Vagina (tissue), 2 donors: ENCODE measurements at regions not wholly inside any gene's neighbourhood (a gene's known extent, or its start where the extent isn't known, plus 50 kb on each side); places are given as distances from the start of the nearest gene placed in this dataset.

Experiments
- POLR2A ChIP-seq, 2 donors: fragments of 450-650 bp; IDR thresholded peaks; one replicate each; pipeline ENCODE4 v1.6.1; 2017; ENCODE audit warnings: antibody characterized with exemption in 2 of 2, mild to moderate bottlenecking in 2 of 2, moderate library complexity in 2 of 2
- POLR2AphosphoS5 ChIP-seq, 2 donors: sonication (generic); formaldehyde crosslinking; IDR thresholded peaks; one replicate each; pipeline ENCODE4 v1.9.0; 2017; ENCODE audit warnings: antibody characterized with exemption in 2 of 2, mild to moderate bottlenecking in 2 of 2, low read depth in 1 of 2; ENCODE audit not compliant: insufficient read depth in 1 of 2
- TF ChIP-seq, protein P1 (sequence below), 3 experiments: fragments of 450-650 bp in 2 of 3; fragments of 200-600 bp in 1 of 3; sonication (generic) in 1 of 3; IDR thresholded peaks; one replicate each; pipeline ENCODE4 v1.5.1; 2017 to 2019; ENCODE audit warnings: antibody characterized with exemption in 3 of 3, mild to moderate bottlenecking in 2 of 3, moderate library complexity in 2 of 3

- peak in 1 of 2 donors; percentile 36 for TF ChIP-seq POLR2AphosphoS5 (IDR thresholded peaks at IDR 0.05; ENCODE audit: insufficient read depth in 1 of 2, low read depth in 1 of 2)
- no peak for TF ChIP-seq POLR2A (IDR thresholded peaks at IDR 0.05)
- TF ChIP-seq, protein P1, sequence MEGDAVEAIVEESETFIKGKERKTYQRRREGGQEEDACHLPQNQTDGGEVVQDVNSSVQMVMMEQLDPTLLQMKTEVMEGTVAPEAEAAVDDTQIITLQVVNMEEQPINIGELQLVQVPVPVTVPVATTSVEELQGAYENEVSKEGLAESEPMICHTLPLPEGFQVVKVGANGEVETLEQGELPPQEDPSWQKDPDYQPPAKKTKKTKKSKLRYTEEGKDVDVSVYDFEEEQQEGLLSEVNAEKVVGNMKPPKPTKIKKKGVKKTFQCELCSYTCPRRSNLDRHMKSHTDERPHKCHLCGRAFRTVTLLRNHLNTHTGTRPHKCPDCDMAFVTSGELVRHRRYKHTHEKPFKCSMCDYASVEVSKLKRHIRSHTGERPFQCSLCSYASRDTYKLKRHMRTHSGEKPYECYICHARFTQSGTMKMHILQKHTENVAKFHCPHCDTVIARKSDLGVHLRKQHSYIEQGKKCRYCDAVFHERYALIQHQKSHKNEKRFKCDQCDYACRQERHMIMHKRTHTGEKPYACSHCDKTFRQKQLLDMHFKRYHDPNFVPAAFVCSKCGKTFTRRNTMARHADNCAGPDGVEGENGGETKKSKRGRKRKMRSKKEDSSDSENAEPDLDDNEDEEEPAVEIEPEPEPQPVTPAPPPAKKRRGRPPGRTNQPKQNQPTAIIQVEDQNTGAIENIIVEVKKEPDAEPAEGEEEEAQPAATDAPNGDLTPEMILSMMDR (IDR thresholded peaks at IDR 0.05): no peak
These were observed 329.3 kb downstream of the PIK3R1 start for GRCh38 chr5:68544648-68545552.
